ENCODE measurements at regions not wholly inside any gene's neighbourhood (a gene's known extent, or its start where the extent isn't known, plus 50 kb on each side); places are given as distances from the start of the nearest gene placed in this dataset.

DNA sequence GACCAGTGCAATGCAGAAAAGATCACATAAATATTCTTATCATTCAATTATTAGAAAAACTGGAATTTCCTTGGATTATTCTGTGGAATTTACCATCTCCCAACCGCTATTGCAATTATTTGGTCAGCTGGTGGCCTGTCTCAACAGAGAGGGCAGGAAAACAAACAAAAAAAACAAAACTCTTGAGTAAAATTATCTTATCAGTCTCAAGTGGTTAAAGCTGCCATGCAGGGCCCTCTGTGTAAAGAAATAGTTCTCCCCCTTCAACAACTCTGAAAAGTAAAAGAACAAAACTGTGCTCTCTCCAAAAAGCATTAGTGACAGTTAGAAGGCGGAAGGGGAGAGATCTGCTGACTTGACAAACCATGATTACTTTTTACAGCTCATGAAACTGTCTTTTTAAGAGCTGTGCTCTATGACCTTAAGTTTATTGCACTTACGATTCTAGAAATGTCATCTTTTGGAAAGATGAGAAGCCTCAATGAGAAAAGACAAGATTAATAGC, 152.3 kb downstream of the DLEU7 start:
- TF ChIP-seq ZFP3 (CRISPR knock-in tag; IDR thresholded peaks at IDR 0.05) (no peak), ZFP30 (CRISPR knock-in tag; IDR thresholded peaks at IDR 0.05) (no peak), BACH2 (CRISPR knock-in tag; IDR thresholded peaks at IDR 0.05; ENCODE audit: borderline replicate concordance) (no peak), SNAI2 (CRISPR knock-in tag; IDR thresholded peaks at IDR 0.05) (no peak), CSDC2 (CRISPR knock-in tag; IDR thresholded peaks at IDR 0.05) (no peak), ZC3H10 (CRISPR knock-in tag; IDR thresholded peaks at IDR 0.05) (no peak), RARB (CRISPR knock-in tag; IDR thresholded peaks at IDR 0.05) (no peak), ISL1 (CRISPR knock-in tag; IDR thresholded peaks at IDR 0.05) (no peak), ZNF70 (CRISPR knock-in tag; IDR thresholded peaks at IDR 0.05) (no peak), ESRRG (CRISPR knock-in tag; IDR thresholded peaks at IDR 0.05) (no peak), ZNF8 (CRISPR knock-in tag; IDR thresholded peaks at IDR 0.05) (no peak), OSR1 (CRISPR knock-in tag; IDR thresholded peaks at IDR 0.05) (no peak), ARNTL (CRISPR knock-in tag; IDR thresholded peaks at IDR 0.05; ENCODE audit: borderline replicate concordance, low read depth) (no peak), ZNF565 (CRISPR knock-in tag; conservative IDR thresholded peaks at IDR 0.05; ENCODE audit: low read depth) (no peak), GLIS3 (CRISPR knock-in tag; IDR thresholded peaks at IDR 0.05) (no peak), TOX (CRISPR knock-in tag; IDR thresholded peaks at IDR 0.05; ENCODE audit: borderline replicate concordance) (no peak), TCF4 (CRISPR knock-in tag; IDR thresholded peaks at IDR 0.05; ENCODE audit: borderline replicate concordance) (no peak)
- TF ChIP-seq, protein P1, sequence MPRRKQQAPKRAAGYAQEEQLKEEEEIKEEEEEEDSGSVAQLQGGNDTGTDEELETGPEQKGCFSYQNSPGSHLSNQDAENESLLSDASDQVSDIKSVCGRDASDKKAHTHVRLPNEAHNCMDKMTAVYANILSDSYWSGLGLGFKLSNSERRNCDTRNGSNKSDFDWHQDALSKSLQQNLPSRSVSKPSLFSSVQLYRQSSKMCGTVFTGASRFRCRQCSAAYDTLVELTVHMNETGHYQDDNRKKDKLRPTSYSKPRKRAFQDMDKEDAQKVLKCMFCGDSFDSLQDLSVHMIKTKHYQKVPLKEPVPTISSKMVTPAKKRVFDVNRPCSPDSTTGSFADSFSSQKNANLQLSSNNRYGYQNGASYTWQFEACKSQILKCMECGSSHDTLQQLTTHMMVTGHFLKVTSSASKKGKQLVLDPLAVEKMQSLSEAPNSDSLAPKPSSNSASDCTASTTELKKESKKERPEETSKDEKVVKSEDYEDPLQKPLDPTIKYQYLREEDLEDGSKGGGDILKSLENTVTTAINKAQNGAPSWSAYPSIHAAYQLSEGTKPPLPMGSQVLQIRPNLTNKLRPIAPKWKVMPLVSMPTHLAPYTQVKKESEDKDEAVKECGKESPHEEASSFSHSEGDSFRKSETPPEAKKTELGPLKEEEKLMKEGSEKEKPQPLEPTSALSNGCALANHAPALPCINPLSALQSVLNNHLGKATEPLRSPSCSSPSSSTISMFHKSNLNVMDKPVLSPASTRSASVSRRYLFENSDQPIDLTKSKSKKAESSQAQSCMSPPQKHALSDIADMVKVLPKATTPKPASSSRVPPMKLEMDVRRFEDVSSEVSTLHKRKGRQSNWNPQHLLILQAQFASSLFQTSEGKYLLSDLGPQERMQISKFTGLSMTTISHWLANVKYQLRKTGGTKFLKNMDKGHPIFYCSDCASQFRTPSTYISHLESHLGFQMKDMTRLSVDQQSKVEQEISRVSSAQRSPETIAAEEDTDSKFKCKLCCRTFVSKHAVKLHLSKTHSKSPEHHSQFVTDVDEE (CRISPR knock-in tag; IDR thresholded peaks at IDR 0.05): no peak
- TF ChIP-seq, protein P2, sequence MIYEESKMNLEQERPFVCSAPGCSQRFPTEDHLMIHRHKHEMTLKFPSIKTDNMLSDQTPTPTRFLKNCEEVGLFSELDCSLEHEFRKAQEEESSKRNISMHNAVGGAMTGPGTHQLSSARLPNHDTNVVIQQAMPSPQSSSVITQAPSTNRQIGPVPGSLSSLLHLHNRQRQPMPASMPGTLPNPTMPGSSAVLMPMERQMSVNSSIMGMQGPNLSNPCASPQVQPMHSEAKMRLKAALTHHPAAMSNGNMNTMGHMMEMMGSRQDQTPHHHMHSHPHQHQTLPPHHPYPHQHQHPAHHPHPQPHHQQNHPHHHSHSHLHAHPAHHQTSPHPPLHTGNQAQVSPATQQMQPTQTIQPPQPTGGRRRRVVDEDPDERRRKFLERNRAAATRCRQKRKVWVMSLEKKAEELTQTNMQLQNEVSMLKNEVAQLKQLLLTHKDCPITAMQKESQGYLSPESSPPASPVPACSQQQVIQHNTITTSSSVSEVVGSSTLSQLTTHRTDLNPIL (CRISPR knock-in tag; IDR thresholded peaks at IDR 0.05; ENCODE audit: low read depth): no peak
- TF ChIP-seq, protein P3, sequence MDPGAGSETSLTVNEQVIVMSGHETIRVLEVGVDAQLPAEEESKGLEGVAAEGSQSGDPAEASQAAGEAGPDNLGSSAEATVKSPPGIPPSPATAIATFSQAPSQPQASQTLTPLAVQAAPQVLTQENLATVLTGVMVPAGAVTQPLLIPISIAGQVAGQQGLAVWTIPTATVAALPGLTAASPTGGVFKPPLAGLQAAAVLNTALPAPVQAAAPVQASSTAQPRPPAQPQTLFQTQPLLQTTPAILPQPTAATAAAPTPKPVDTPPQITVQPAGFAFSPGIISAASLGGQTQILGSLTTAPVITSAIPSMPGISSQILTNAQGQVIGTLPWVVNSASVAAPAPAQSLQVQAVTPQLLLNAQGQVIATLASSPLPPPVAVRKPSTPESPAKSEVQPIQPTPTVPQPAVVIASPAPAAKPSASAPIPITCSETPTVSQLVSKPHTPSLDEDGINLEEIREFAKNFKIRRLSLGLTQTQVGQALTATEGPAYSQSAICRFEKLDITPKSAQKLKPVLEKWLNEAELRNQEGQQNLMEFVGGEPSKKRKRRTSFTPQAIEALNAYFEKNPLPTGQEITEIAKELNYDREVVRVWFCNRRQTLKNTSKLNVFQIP (CRISPR knock-in tag; IDR thresholded peaks at IDR 0.05; ENCODE audit: borderline replicate concordance, low read depth): no peak
- ATAC-seq: no peak; the same call in 2 of the 3 replicates

- ATAC-seq: peak; percentile 86
- TF ChIP-seq, protein P4, sequence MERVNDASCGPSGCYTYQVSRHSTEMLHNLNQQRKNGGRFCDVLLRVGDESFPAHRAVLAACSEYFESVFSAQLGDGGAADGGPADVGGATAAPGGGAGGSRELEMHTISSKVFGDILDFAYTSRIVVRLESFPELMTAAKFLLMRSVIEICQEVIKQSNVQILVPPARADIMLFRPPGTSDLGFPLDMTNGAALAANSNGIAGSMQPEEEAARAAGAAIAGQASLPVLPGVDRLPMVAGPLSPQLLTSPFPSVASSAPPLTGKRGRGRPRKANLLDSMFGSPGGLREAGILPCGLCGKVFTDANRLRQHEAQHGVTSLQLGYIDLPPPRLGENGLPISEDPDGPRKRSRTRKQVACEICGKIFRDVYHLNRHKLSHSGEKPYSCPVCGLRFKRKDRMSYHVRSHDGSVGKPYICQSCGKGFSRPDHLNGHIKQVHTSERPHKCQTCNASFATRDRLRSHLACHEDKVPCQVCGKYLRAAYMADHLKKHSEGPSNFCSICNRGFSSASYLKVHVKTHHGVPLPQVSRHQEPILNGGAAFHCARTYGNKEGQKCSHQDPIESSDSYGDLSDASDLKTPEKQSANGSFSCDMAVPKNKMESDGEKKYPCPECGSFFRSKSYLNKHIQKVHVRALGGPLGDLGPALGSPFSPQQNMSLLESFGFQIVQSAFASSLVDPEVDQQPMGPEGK (CRISPR knock-in tag; IDR thresholded peaks at IDR 0.05; ENCODE audit: borderline replicate concordance): 0 out of 2 replicates have a peak, but pooled peaks have one; percentile 18
- no peak for TF ChIP-seq ZC3H10 (CRISPR knock-in tag; IDR thresholded peaks at IDR 0.05)
- peak; percentile 96 for TF ChIP-seq ISL1 (CRISPR knock-in tag; IDR thresholded peaks at IDR 0.05)
- TF ChIP-seq, protein P2 (CRISPR knock-in tag; IDR thresholded peaks at IDR 0.05; ENCODE audit: low read depth): no peak; the same call in 1 of the 2 replicates
- no peak for TF ChIP-seq OSR1 (CRISPR knock-in tag; IDR thresholded peaks at IDR 0.05)
- peak; percentile 53; the same call in 1 of the 2 replicates for TF ChIP-seq ESRRG (CRISPR knock-in tag; IDR thresholded peaks at IDR 0.05)
- TF ChIP-seq TOX (CRISPR knock-in tag; IDR thresholded peaks at IDR 0.05; ENCODE audit: borderline replicate concordance): peak; percentile 72
- no peak for TF ChIP-seq ZNF70 (CRISPR knock-in tag; IDR thresholded peaks at IDR 0.05)
- peak; percentile 22; the same call in 1 of the 2 replicates for TF ChIP-seq ZNF8 (CRISPR knock-in tag; IDR thresholded peaks at IDR 0.05)
- no peak for TF ChIP-seq ZNF565 (CRISPR knock-in tag; conservative IDR thresholded peaks at IDR 0.05; ENCODE audit: low read depth)
- no peak for TF ChIP-seq ZFP30 (CRISPR knock-in tag; IDR thresholded peaks at IDR 0.05)
- peak; percentile 39; the same call in 1 of the 2 replicates for TF ChIP-seq ZFP3 (CRISPR knock-in tag; IDR thresholded peaks at IDR 0.05)
- peak; percentile 81 for TF ChIP-seq TCF4 (CRISPR knock-in tag; IDR thresholded peaks at IDR 0.05; ENCODE audit: borderline replicate concordance)
- 0 out of 2 replicates have a peak, but pooled peaks have one; percentile 66 for TF ChIP-seq GLIS3 (CRISPR knock-in tag; IDR thresholded peaks at IDR 0.05)
- TF ChIP-seq SNAI2 (CRISPR knock-in tag; IDR thresholded peaks at IDR 0.05): peak; percentile 25; the same call in 1 of the 2 replicates
- TF ChIP-seq PPARA (CRISPR knock-in tag; IDR thresholded peaks at IDR 0.05; ENCODE audit: borderline replicate concordance): no peak
- TF ChIP-seq, protein P3 (CRISPR knock-in tag; IDR thresholded peaks at IDR 0.05; ENCODE audit: borderline replicate concordance, low read depth): no peak
- no peak for TF ChIP-seq ARNTL (CRISPR knock-in tag; IDR thresholded peaks at IDR 0.05; ENCODE audit: borderline replicate concordance, low read depth)
- TF ChIP-seq, protein P1 (CRISPR knock-in tag; IDR thresholded peaks at IDR 0.05): peak; percentile 89; the same call in 1 of the 2 replicates
- no peak for TF ChIP-seq BACH2 (CRISPR knock-in tag; IDR thresholded peaks at IDR 0.05; ENCODE audit: borderline replicate concordance)
- TF ChIP-seq CSDC2 (CRISPR knock-in tag; IDR thresholded peaks at IDR 0.05): no peak
- TF ChIP-seq RARB (CRISPR knock-in tag; IDR thresholded peaks at IDR 0.05): peak; percentile 80; the same call in 1 of the 2 replicates
Measured at GRCh38 chr13:50691681-50692263, 151.7 kb downstream of the DLEU7 start.

All from SK-N-SH treated with all-trans-retinoic acid at 6 μM for 48 hours (cell line).